NCI-H226 (cell line): ENCODE measurements at regions not wholly inside any gene's neighbourhood (a gene's known extent, or its start where the extent isn't known, plus 50 kb on each side); places are given as distances from the start of the nearest gene placed in this dataset.

Experiments
- DNase-seq: peaks from one replicate; pipeline ENCODE4 v3.0.0-alpha.2; 2015

DNA sequence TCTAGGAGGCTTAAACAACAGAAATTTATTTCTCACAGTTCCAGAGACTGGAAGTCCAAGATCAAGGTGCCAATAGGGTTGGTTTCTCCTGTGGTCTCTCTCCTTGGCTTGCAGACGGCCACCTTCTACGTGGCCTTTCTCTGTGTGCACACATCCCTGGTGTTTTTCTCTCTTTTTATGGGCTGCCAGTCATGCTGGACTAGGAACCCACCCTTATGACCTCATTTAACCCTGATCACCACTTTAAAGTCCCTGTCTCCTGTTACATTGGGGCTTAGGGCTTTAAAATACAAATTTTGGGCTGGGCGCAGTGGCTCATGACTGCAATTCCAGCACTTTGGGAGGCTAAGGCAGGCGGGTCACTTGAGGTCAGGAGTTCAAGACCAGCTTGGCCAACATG is 157.1 kb downstream of the TLE1 start:
- DNase-seq, result no peak

DNA sequence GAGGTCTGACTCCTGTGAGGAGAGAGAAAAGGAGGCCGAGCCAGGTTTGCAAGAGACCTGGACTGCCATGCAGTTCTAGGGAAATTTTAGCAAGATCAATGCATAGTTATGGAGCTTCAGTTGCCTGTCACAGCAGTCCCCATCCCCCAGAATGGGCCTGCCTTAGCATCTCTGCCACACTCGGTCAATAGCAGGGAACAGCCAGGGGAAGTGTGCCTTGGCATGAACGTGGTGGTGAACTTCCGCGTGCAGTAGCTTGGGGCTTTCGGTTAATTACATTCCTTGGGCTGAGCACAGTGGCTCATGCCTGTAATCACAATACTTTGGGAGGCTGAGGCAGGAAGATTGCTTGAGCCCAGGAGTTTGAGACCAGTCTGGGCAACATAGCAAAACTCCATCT is 157.8 kb downstream of the TLE1 start:
- DNase-seq, result no peak

- DNase-seq, result no peak
Observed at GRCh38 chr9:81530846-81531245, 158.5 kb downstream of the TLE1 start.

GRCh38 chr9:81530310-81530810 is 159.0 kb downstream of the TLE1 start:
- DNase-seq, result no peak

DNA sequence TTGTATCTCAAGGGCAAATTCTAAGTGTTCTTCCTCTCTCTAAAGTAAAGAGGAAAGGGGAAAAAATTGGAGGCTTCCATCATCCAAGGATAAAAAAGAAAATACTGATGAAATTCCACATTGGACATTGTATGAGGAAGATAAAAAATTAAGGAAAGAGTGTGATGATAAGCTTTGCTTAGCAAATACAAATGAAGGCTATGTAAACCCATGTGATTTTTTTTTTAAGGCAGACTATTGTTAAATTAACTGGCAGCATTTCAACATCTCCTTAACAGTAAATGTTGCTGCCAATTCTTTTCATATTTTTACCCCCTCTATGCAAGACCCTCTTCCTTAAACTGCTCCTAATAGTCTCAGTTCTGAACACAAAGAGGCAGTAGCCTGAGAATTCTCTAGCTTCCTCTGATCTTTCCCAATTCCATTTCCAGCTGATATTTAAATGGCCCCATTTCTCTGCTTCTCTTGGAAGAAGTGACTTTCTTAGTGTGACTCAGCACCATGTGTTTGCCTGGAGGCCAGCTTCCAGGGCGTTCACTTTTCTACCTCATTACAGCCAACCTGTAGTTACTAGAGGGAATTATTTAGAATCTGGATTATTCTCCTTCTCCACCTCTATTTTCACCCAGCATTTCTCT is 159.7 kb downstream of the TLE1 start:
- DNase-seq, result peak; percentile 64

- peak; percentile 61 for DNase-seq
Observed at GRCh38 chr9:81526587-81526986, 162.8 kb downstream of the TLE1 start.

GRCh38 chr9:81522716-81523551 is 166.4 kb downstream of the TLE1 start:
- DNase-seq, result peak; percentile 26

- DNase-seq, result no peak
Observed at GRCh38 chr9:81521892-81522291, 167.5 kb downstream of the TLE1 start.

DNA sequence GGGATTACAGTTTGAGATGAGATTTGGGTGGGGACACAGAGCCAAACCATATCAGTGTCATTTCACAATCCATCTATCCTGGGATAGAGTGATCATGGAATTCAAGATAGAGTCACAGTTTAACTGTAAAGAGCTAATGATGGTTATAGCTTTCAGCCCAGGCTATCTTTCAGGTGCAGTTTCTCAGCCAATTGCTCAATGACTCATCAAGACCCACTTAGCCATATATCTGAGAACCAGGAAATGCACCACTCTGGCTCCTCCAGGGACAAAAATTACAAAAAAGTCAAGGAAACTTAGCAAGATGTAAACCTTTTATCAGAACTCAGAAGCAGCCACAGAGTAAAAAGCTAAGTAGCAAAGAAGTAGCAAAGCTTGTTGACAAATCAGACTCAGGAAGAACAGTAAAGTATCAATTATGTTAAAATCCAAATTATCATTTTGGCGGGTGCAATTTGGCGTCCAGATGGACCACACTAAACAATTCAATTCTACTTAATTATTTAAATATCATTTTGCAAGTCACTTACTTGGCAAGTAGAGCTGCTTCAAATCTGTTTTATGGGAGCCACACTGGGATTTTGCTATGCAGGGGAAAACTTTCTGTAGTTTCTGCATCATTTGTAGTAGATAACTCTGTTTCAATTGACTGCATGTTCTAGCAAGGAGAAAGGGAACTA is 169.4 kb downstream of the TLE1 start:
- DNase-seq, result no peak

DNA sequence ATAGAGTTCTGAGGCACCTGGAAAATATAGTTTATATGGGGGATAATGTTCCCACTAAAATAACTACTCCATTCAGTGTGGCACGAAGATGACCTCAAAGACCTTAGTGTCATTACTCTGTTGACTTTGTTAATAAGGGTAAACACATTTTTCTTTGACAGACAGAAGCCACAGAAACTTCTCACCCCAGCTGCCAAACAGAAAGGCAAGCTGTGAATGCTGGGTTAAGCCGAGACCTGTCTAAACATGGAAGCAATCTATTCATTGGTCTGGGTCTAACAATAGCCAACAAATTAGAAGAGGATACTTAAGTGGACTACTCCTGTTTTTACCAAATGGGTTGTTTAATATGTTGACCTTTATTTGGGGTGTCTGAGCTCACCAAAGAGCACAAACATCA is 171.4 kb downstream of the TLE1 start:
- DNase-seq, result no peak

DNA sequence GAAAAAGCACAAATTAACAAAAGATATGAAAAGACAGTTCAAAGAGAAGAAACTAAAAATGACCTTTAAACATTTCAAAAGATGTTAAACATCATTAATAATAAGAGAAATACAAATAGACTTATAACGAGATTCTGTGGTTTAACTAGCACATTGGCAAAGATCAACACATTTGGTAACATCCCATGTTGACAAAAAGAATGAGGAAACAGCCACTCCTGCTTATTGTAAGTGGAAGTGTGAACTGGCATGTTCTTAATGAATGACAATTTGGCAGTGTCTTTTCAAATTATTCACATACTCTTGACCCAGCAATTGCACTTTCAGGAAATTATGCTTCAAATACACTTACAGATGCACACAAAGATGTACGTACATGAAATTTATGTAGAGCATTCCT is 176.3 kb downstream of the TLE1 start:
- no peak for DNase-seq

GRCh38 chr9:81512641-81513040 is 176.7 kb downstream of the TLE1 start:
- DNase-seq, result no peak

DNA sequence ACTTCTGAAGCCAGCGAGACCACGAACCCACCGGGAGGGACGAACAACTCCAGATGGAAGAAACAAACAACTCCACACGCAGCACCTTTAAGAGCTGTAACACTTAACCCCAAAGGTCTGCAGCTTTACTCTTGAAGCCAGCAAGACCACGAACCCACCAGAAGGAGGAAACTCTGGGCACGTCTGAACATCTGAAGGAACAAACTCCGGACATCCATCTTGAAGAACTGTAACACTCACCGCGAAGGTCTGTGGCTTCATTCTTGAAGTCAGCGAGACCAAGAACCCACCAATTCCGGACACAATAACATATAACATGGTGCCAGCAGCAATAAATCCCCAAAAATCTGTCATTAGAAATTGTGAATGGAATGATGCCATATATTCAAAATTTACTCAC is 180.9 kb downstream of the TLE1 start:
- DNase-seq, result no peak

GRCh38 chr9:81506941-81507864 is 182.1 kb downstream of the TLE1 start:
- no peak for DNase-seq

GRCh38 chr9:81499594-81499993 is 189.8 kb downstream of the TLE1 start:
- DNase-seq, result no peak

DNA sequence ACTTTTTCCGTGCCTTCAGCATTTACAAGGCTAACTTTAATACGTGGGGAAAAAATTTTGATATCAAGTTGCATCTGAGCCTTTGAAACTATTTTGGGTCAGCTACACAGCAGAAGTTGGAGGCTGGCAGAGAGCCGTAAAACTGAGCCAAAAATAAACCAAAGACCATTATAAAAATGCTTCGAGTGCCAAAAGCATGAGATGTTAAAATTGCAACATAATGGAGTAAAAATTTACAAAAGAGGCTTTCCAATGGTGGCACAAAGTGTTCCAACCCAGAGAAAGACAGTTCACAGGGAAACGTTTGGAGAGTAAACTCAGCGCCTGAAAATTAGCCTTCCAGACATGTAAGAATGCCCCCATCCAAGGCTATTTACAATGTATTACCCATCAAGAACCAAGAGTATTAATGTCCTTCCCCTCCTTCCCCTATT is 190.3 kb downstream of the TLE1 start:
- peak; percentile 47 for DNase-seq

DNA sequence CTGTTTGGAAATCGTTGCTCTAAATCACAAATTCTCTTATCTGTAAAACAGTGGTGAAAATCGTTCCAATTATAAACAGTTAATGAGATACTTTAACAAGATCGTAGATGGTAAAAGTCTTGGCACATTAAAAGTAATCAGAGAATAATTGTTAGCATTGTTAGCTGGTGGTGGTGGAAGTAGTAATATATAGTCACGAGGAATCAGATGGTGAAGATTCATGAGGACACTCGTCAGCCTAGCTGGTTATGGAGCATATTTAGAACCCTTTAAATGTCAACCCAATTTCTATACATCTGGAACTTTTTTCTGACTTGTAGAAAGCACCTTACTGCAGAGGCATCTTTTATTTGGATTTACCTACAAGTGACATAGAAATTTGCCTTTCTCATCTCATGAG is 190.8 kb downstream of the TLE1 start:
- no peak for DNase-seq

DNA sequence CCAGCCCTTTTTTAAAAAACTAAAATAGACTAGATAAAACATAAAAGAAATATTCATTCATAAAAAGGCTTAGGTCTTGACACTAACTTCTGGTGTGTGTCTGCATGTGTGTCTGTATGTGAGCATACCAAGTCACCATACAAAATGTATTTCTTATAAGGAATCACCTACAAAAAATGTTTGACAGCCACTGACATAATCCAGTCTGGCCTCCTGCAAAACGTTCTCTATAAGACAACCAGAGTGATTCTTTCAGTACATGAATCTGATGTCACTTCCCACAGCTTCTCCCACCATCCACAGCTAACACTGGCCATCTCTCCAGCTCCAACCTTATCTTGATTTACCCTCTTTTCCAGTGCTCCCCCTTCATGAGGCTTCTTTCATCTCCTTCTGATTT is 192.3 kb downstream of the TLE1 start:
- no peak for DNase-seq

DNA sequence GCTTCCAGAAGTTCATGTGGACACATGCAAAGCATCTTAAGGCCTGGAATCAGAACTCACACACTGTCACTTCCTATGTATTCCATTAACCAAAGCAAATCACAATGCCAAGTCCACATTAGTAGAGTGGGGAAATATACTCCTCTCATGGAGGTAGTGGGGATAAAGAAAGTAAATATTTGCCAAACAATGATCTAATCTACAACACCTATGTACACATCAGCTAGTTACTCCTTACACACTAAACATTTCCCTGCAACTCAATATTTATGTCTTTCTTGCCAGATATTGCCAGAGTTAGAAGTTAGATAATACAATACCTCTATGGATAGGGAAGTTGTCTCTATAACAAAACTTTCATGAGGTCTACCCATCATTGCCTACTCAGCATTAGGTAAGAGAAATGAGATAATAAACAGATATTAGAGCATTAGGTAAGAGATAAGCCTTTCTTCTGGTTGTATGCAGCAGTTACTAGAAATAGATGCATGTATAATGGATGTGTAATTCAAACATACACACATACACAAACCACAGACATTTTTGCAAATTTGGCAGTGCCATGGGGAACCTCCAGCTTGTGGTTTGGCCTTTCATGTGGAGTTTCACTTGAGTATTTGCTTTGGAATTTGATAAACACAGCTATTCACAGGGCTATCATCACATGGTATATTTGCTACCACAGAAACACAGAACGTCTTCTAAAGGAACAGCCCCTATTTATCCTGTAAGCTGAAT is 196.5 kb downstream of the TLE1 start:
- peak; percentile 98 for DNase-seq

GRCh38 chr9:81490605-81491331 is 198.6 kb downstream of the TLE1 start:
- peak; percentile 67 for DNase-seq

GRCh38 chr9:81489046-81489445 is 200.3 kb downstream of the TLE1 start:
- DNase-seq, result peak; percentile 13
